ENCODE measurements at regions not wholly inside any gene's neighbourhood (a gene's known extent, or its start where the extent isn't known, plus 50 kb on each side); places are given as distances from the start of the nearest gene placed in this dataset.

DNA sequence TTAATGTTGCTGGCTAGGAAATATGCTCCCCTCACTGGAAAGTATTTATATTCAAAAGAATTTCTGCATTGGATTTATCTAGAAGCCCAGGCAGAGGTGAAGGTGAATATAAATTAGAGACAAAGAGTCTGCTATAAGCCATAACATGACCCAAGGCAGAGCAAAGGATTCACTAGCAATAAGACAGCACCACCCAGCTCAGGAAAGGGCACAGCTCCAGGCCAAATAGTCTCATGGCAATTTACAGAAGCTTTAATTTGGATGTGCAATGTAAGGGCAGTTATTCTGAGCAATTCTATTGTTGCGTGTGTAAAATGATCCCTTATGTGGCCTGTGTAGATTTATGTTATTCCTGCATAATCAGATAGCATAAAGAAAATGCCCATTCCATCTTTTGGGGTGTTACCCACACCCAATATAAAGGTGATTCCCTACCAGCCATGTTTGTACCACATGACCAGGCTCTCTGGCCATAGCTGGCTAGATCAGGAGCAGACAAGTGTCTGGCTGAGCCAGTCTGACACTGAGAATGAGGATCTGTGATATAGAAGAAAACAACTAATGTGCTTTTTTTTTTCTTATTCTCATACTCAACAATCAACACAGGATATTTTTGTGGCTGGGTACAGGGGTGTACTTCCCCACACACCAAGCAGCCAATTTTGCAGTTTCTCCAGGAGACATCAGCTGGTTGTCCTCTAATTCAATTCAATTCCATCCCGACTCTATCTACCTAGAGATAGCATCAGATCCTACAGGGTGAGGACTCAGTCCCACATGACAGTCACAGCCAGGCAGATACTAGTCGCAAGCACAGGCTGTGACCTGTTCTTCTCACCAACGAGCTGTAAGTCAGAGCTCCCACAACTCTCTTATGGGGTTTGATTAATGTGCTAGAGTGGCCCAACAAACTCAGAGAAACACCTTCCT lies 181.4 kb downstream of the KCTD15 start:
- H3K4me3 Mint-ChIP-seq, result no peak overlapping the region
- H3K27me3 Mint-ChIP-seq (ENCODE audit: low read depth in 3 of 3), result peaks cover 0 to 7% (median 4%) of the 10 kb centered on the region in 3 donors

DNA sequence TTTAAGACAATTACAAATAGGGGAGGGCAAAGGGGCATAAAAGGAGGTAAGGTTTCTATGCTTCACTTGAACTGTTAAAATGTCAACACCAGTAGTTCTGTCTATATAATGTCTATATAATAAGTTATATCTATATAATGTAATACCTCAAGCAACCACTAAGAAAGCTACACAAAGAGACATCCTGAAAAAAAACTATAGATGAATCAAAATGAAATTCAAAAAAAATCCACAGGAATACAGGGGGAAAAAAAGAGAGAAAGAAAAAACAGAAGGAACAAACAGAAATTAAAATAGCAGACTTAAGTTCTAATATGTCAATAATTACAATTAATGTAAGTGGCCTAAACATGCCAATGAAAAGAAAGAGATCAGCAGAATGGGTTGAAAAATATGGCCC lies 186.0 kb downstream of the KCTD15 start:
- Mint-ChIP-seq H3K9me3 (peaks cover 0 to 7% (median 4%) of the 10 kb centered on the region in 6 donors), H3K4me3 (no peak overlapping the region), H3K27ac (no peak overlapping the region), H3K4me1 (no peaks in the 10 kb centered on the region), H3K27me3 (ENCODE audit: low read depth in 3 of 3) (peaks cover 1 to 7% (median 6%) of the 10 kb centered on the region in 3 donors), H3K36me3 (no peaks in the 10 kb centered on the region)
- DNase-seq, result no peak

More for the DNA sequence above, 181.4 kb downstream of the KCTD15 start:
- no peak overlapping the region for H3K27ac Mint-ChIP-seq
- H3K9me3 Mint-ChIP-seq, result peaks cover 0 to 1% (median 0%) of the 10 kb centered on the region in 6 donors
- H3K4me1 Mint-ChIP-seq, result no peaks in the 10 kb centered on the region
- no peaks in the 10 kb centered on the region for H3K36me3 Mint-ChIP-seq
- no peak for DNase-seq

DNA sequence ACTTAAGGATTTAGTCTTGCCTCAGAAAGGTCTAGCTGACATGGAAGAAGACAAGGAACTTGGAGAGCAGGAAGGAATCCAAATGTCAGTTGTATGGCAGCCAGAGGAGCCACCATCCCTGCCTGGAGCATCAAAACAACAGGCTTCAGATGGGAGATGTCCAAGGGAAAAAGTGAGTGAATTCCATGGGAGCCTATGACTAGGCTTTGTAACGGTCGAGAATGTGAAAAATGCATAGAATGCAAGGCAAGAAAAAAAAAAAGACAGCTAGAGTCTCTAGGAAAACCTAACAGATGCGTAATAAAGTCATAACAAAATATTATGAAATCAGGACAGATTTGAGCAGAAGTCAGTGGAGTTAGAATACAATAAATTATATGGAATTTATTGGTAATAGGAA lies 183.7 kb upstream of the LSM14A start:
- Mint-ChIP-seq H3K4me3 (no peak overlapping the region), H3K27me3 (ENCODE audit: low read depth in 3 of 3) (peaks cover 8 to 13% (median 9%) of the 10 kb centered on the region in 3 donors), H3K27ac (no peak overlapping the region), H3K36me3 (peaks cover 0 to 7% (median 0%) of the 10 kb centered on the region in 3 donors), H3K9me3 (peaks cover 5 to 50% (median 16%) of the 10 kb centered on the region in 6 donors), H3K4me1 (no peaks in the 10 kb centered on the region)
- DNase-seq, result no peak

DNA sequence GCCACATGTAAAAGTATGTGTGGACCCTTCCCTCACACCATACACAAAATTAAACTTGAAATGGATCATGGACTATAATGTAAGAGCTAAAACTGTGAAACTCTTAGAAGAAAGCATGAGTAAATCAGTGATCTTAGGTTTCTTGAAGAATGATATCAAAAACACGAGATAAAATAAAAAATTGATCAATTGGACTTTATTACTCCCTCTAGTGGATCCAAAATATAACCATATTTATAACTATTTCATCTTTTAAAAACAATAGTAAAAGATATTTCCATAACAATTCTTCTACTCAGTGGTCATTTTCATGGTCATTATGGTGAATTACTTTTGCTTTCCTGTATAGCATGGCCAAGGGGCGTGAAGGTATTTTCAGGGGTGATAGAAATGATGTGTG lies 174.6 kb upstream of the LSM14A start:
- peaks cover 0 to 10% (median 0%) of the 10 kb centered on the region in 3 donors for H3K27me3 Mint-ChIP-seq (ENCODE audit: low read depth in 3 of 3)
- H3K27ac Mint-ChIP-seq, result no peak overlapping the region
- DNase-seq, result no peak
- H3K9me3 Mint-ChIP-seq, result peaks cover 0 to 7% (median under 1%) of the 10 kb centered on the region in 6 donors
- no peaks in the 10 kb centered on the region for H3K4me1 Mint-ChIP-seq
- no peak overlapping the region for H3K4me3 Mint-ChIP-seq
- H3K36me3 Mint-ChIP-seq, result no peaks in the 10 kb centered on the region

DNA sequence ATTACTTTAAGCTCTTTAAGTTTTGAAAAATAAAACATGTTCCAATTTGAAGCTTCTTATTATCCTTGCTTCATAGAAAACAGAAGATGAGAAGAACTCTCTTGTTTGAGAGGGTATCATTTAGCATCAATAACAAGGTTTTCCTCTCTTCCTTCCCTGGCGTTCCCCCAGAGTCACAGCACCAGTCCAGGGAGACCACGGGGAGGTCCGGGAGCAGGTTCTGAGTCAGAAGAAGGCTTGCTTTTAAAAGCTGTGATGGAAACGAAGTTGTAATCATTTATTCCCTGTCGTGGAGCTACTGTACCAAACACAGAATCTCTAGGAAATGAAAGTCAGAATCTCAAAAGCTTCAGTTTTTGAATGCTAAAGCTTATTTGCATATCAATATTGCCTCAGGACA lies 174.0 kb upstream of the LSM14A start:
- no peak for DNase-seq
- Mint-ChIP-seq H3K4me1 (no peaks in the 10 kb centered on the region), H3K27me3 (ENCODE audit: low read depth in 3 of 3) (peaks cover 0 to 10% (median 0%) of the 10 kb centered on the region in 3 donors), H3K9me3 (peaks cover 0 to 3% (median 0%) of the 10 kb centered on the region in 6 donors), H3K27ac (no peak overlapping the region), H3K4me3 (no peak overlapping the region), H3K36me3 (no peaks in the 10 kb centered on the region)

DNA sequence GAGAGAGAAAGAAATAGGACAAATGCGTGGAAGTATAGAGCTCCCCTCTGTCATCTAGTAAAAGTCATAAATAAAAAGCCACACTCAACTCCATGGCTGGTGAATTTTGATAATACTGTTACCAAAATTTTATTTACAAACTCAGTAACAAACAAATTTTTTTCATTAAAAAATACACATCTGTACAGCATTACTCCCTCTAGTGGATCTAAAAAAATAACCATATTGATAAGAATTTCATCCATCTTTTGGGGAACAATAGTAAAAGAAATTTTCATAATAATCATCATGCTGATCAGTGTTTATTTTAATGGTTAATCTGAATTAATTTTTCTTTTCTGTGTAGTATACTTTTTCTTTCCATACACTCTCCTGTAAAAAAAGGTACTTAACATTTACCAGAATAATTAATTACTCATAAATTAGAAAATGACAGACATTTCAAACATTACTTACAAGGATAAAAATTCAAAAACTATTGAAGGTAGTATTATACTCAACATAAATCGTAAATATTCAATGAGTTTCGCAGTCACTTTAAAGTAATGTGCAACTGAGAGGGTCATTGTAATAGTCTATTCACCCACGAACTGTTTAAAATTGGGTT lies 173.5 kb upstream of the LSM14A start:
- Mint-ChIP-seq H3K27me3 (ENCODE audit: low read depth in 3 of 3) (peaks cover 0 to 13% (median 0%) of the 10 kb centered on the region in 3 donors), H3K4me1 (no peaks in the 10 kb centered on the region), H3K4me3 (no peak overlapping the region), H3K27ac (no peak overlapping the region), H3K9me3 (peaks cover 0 to 3% (median 0%) of the 10 kb centered on the region in 6 donors), H3K36me3 (no peaks in the 10 kb centered on the region)
- no peak for DNase-seq

DNA sequence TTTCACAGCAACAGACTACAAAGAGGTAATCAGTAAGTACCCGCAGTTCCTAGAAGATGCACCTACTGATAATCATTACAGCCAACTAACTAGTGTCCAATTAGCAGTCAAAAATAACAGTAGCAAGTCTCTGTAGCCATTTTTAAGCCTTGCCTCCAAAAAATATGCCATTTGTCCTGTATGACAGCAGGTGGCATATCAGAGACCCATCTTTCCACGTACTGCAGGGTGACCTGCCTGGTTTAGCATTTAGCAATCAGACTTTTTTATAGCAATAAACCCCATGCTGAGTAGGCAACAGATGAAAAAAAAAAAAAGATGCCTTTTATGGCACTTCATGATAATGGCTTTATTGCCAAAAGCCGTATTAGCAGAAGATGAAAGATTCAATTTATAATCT lies 155.3 kb upstream of the LSM14A start:
- Mint-ChIP-seq H3K9me3 (peaks cover 0 to 7% (median 2%) of the 10 kb centered on the region in 6 donors), H3K4me1 (no peaks in the 10 kb centered on the region), H3K27me3 (ENCODE audit: low read depth in 3 of 3) (peaks cover 2 to 10% (median 9%) of the 10 kb centered on the region in 3 donors), H3K36me3 (no peaks in the 10 kb centered on the region), H3K4me3 (no peak overlapping the region), H3K27ac (no peak overlapping the region)
- no peak for DNase-seq

DNA sequence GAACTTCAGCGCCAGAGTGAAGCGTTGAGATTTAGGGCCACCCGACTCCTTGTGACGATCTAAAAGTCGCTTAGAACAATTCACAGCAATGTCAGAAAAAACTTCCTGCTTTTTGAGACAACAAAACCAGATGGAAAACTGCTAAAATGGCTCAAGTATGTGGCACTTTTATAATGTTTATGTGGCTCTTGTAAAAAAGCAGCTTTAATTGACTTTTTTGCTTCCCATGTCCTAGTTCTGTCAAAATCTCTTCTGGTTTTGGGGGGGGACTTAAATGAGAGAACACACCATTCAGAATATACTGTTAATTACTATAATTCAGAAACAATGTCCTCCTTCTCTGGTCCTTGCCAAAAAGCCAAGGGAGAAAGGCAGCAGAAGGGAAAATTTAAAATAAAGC lies 154.7 kb upstream of the LSM14A start:
- DNase-seq, result no peak
- Mint-ChIP-seq H3K4me3 (no peak overlapping the region), H3K27me3 (ENCODE audit: low read depth in 3 of 3) (peaks cover 2 to 10% (median 9%) of the 10 kb centered on the region in 3 donors), H3K27ac (no peak overlapping the region), H3K4me1 (no peaks in the 10 kb centered on the region), H3K36me3 (no peaks in the 10 kb centered on the region), H3K9me3 (peaks cover 0 to 9% (median under 1%) of the 10 kb centered on the region in 6 donors)

DNA sequence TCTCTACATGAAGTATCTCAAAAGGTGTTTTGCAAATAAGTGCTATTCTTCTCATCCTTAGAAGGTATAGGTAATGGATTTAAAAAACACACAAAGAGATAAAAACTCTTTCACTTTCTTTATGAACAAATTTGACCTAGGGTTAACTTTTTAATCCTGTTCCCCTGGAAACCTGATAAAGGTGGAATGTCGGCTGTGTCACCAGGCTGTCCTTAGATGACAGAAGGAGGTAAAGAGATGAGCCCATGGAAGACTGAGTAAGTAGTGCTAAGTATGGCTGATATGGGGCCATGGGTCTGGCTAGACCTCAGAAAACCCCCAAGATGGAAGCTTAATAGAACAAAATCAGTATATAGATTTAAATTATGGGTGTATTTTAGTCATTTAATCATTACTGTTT lies 153.8 kb upstream of the LSM14A start:
- no peaks in the 10 kb centered on the region for H3K4me1 Mint-ChIP-seq
- no peaks in the 10 kb centered on the region for H3K36me3 Mint-ChIP-seq
- H3K27ac Mint-ChIP-seq, result no peak overlapping the region
- H3K9me3 Mint-ChIP-seq, result peaks cover 0 to 18% (median 4%) of the 10 kb centered on the region in 6 donors
- H3K27me3 Mint-ChIP-seq (ENCODE audit: low read depth in 3 of 3), result peaks cover 4 to 10% (median 10%) of the 10 kb centered on the region in 3 donors
- H3K4me3 Mint-ChIP-seq, result no peak overlapping the region
- no peak for DNase-seq

DNA sequence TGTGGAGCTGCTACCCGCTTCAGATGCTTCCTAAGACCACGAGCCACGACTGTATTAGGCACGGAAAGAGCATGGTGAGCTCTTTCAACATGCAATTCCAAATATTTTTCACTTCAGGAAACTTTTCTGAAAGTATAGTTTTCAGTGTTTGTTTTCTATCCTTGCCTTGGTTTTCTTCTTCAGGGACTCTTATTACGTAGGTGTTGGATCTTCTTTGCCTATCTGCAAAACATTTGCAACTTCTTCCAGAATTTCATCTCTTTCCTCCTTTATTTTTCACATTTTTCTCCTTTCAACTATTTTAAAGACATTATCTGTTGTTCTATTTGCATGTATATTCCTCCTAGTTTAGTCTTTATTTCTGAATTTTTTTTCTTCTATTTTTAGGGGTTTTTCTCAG lies 148.9 kb upstream of the LSM14A start:
- H3K4me3 Mint-ChIP-seq, result no peak overlapping the region
- no peaks in the 10 kb centered on the region for H3K4me1 Mint-ChIP-seq
- H3K27ac Mint-ChIP-seq, result no peak overlapping the region
- no peak for DNase-seq
- H3K36me3 Mint-ChIP-seq, result peaks cover 0 to 4% (median 0%) of the 10 kb centered on the region in 3 donors
- peaks cover 2 to 12% (median 5%) of the 10 kb centered on the region in 3 donors for H3K27me3 Mint-ChIP-seq (ENCODE audit: low read depth in 3 of 3)
- H3K9me3 Mint-ChIP-seq, result peaks cover 5 to 24% (median 10%) of the 10 kb centered on the region in 6 donors

DNA sequence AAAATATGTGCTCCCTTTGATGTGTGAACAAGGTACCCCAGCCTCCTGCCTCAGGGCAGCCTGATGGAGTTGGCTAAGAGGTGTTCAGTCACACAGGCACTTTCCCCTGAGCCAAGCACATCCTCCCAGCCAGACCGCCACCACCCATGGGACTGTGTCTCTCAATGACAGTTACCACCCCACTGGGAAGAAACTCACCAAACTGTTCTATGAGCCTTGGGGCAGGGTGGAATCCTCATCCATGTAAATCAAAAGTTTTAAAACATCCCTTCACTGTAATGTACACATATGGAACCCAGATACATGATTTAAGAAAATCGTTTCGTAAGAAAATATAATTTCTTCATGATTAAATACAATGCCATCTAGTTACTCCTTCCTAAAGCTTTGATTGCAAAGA lies 138.4 kb upstream of the LSM14A start:
- no peaks in the 10 kb centered on the region for H3K36me3 Mint-ChIP-seq
- no peaks in the 10 kb centered on the region for H3K9me3 Mint-ChIP-seq
- H3K4me3 Mint-ChIP-seq, result no peak overlapping the region
- no peak for DNase-seq
- no peak overlapping the region for H3K27ac Mint-ChIP-seq
- no peaks in the 10 kb centered on the region for H3K4me1 Mint-ChIP-seq
- peaks cover 4 to 9% (median 5%) of the 10 kb centered on the region in 3 donors for H3K27me3 Mint-ChIP-seq (ENCODE audit: low read depth in 3 of 3)

DNA sequence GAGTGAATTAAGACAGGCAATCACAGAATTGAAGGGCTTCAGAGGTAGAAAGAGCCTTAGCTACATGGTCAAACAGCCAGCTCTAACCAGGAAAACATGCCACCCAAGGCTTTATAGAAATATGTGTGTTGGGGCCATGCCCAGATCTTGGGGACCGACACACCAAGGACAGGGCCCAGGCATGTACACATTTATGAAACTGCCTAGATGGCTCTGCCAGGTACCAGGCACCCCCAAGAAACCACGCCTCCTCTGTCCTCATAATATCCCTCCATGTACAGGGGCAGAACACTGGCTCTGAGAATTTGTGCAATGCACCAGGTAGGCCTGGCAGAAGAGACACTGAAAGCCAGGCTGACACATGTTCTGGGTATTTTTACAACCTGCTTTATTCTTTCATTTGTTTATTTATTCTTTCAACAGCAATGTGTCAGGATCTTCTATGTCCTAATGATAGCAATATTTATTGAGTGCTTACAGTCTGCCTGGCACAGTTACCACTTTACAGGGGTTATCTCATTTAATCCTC lies 137.9 kb upstream of the LSM14A start:
- Mint-ChIP-seq H3K27me3 (ENCODE audit: low read depth in 3 of 3) (peaks cover 4 to 9% (median 5%) of the 10 kb centered on the region in 3 donors), H3K27ac (no peak overlapping the region), H3K4me1 (no peaks in the 10 kb centered on the region), H3K36me3 (no peaks in the 10 kb centered on the region), H3K9me3 (no peaks in the 10 kb centered on the region), H3K4me3 (no peak overlapping the region)
- DNase-seq, result no peak

DNA sequence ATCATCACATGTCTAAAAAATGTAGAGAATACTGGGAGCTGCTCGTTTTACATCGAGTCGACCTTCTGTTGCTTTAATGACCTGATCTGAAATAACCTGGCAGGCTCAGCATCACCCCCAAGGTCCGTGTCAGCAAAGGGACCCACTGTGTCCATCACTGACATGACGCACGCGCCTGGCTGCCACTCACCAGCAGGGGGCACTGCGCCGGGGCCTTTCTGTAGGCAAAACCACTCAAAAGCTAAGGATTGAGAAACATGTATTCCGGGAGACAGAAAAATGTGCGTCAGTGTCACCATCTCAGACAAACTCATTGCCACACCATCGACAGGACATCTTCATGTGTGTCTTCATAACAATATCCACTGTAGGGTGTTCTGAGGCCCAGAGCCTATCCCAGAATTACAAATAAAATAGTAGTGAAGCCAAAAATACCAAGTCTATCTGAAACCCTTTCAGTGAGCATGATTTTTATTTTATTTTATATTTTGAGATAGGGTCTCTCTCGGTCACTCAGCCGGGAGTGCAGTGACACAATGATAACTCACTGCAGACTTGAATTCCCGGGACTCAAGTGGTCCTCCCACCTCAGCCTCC lies 130.3 kb upstream of the LSM14A start:
- Mint-ChIP-seq H3K4me3 (no peak overlapping the region), H3K36me3 (no peaks in the 10 kb centered on the region), H3K4me1 (no peaks in the 10 kb centered on the region), H3K27ac (no peak overlapping the region), H3K27me3 (ENCODE audit: low read depth in 3 of 3) (peaks cover 2 to 10% (median 4%) of the 10 kb centered on the region in 3 donors), H3K9me3 (no peaks in the 10 kb centered on the region)
- peak; percentile 24 to 40 (median 32) for DNase-seq

DNA sequence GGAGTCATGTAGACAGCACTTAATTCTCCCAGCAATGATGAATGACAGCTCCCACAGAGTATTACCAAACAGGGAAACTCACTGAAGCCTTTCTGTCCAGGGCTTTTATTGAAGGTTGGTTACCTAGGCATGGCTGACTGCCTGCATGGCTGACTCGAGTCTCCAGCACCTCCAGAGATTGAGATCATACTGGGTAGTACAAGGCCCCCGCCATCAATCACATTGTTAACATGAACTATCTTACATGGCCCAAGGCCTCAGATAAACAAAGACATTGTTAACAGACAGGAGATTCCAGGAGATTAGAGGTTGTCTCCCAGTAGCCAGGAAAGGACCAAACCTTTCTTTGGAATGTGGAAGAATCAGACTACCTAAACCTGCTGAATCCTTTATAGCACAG lies 128.3 kb upstream of the LSM14A start:
- H3K4me3 Mint-ChIP-seq, result no peak overlapping the region
- no peak overlapping the region for H3K27ac Mint-ChIP-seq
- no peaks in the 10 kb centered on the region for H3K36me3 Mint-ChIP-seq
- H3K27me3 Mint-ChIP-seq (ENCODE audit: low read depth in 3 of 3), result peaks cover 4 to 10% (median 9%) of the 10 kb centered on the region in 3 donors
- DNase-seq, result no peak
- H3K4me1 Mint-ChIP-seq, result no peaks in the 10 kb centered on the region
- no peaks in the 10 kb centered on the region for H3K9me3 Mint-ChIP-seq

All from immature natural killer cell (primary cell).